Activated naive CD4-positive, alpha-beta T cell treated with anti-CD3 and anti-CD28 coated beads for 36 hours (primary cell): ENCODE measurements at regions not wholly inside any gene's neighbourhood (a gene's known extent, or its start where the extent isn't known, plus 50 kb on each side); places are given as distances from the start of the nearest gene placed in this dataset.

Source experiments
- CTCF ChIA-PET: fragments of 350-600 bp; sonication (Branson Sonifier 250); formaldehyde crosslinking; loops from one replicate; lab custom pipeline; 2021; ENCODE audit warnings: antibody characterized with exemption; lab: Charles Lee
- DNase-seq: peaks from one replicate; pipeline ENCODE4 v3.0.0-alpha.2; 2020
- H3K27ac Mint-ChIP-seq: one replicate; pipeline ENCODE4 v1.8.0; 2021; ENCODE audit warnings: mild to moderate bottlenecking, mixed read lengths
- H3K27me3 Mint-ChIP-seq: one replicate; pipeline ENCODE4 v1.8.0; 2021; ENCODE audit warnings: low read depth, mixed read lengths
- H3K36me3 Mint-ChIP-seq: one replicate; pipeline ENCODE4 v1.8.0; 2021; ENCODE audit warnings: low read depth, mixed read lengths
- H3K4me1 Mint-ChIP-seq: one replicate; pipeline ENCODE4 v1.8.0; 2021; ENCODE audit warnings: low read depth, mixed read lengths
- H3K4me3 Mint-ChIP-seq: one replicate; pipeline ENCODE4 v1.8.0; 2021; ENCODE audit warnings: mild to moderate bottlenecking, moderate library complexity, mixed read lengths
- H3K9me3 Mint-ChIP-seq: one replicate; pipeline ENCODE4 v1.8.0; 2021; ENCODE audit warnings: mixed read lengths
- intact Hi-C: fragments of 100-400 bp; cut with micrococcal nuclease; formaldehyde crosslinking; loops from one replicate; pipeline ENCODE4 v1.15.1; 2023

DNA sequence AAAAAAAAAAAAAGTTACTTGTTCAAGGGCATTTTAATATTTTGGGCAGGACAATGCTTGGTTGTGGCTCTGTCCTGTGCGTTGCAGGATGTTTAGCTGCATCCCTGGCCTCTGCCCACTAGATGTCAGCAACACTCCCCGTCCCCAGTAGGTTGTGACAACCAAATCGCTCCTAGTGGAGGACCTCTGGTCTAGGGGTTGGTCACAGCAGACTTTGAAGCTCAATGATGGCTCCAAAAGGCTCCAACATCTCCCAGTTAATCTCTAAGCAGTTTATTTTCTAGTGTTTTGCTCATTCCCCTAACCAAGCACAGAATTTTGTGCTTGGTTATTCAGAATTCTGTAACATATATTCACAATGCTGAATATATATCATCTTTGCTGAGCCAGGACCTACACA, 67.0 kb downstream of the CHRNA1 start:
- no peak overlapping the region for H3K4me3 Mint-ChIP-seq
- no peaks in the 10 kb centered on the region for H3K36me3 Mint-ChIP-seq
- H3K4me1 Mint-ChIP-seq, result no peaks in the 10 kb centered on the region
- no peaks in the 10 kb centered on the region for H3K27me3 Mint-ChIP-seq
- CTCF ChIA-PET, result interaction anchor here (0.5 to 12.2 kb wide), 44 partner anchors 8 to 1274 kb away, joined by 3 to 139 read pairs (median 4); partner anchors contain the start of gene CHN1
- no peak overlapping the region for H3K27ac Mint-ChIP-seq
- intact Hi-C loops, result loop anchor here (2.0 to 5.0 kb wide), 2 partner anchors 74 to 310 kb away; partner anchors contain the start of gene CHN1
- peak; percentile 80 for DNase-seq
- no peaks in the 10 kb centered on the region for H3K9me3 Mint-ChIP-seq

DNA sequence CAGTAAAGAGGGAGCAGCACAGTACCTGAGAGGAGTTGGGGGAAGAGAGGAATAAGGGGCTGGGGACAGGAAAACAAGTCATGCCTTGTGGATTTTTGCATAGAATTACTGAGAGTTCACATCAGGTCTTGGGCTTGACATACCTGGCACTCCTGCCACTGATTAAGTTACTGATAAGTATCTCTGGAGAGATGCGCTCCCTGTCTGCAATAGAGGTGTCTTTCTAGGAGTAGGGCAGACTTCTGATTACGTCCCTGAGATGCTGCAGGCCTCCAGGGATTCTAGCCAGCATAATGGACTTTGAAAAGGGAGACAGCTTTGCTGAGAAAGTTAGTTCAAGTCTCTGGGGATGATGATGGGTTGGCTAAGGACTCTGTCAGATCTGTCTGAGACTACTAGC, 69.4 kb downstream of the CHRNA1 start:
- H3K9me3 Mint-ChIP-seq, result no peaks in the 10 kb centered on the region
- DNase-seq, result no peak
- H3K4me3 Mint-ChIP-seq, result no peak overlapping the region
- no peaks in the 10 kb centered on the region for H3K36me3 Mint-ChIP-seq
- no peaks in the 10 kb centered on the region for H3K4me1 Mint-ChIP-seq
- H3K27me3 Mint-ChIP-seq, result no peaks in the 10 kb centered on the region
- intact Hi-C loops, result loop anchor here (5.0 kb wide), 1 partner anchor 312 kb away; the partner anchor contains the start of gene CHN1
- CTCF ChIA-PET, result interaction anchor here (0.7 to 12.2 kb wide), 14 partner anchors 9 to 275 kb away, joined by 3 to 139 read pairs (median 4); no protein-coding TSS in a partner anchor
- H3K27ac Mint-ChIP-seq, result no peak overlapping the region

GRCh38 chr2:174694196-174694878, 69.9 kb downstream of the CHRNA1 start:
- no peaks in the 10 kb centered on the region for H3K36me3 Mint-ChIP-seq
- DNase-seq, result no peak
- H3K27me3 Mint-ChIP-seq, result no peaks in the 10 kb centered on the region
- no peak overlapping the region for H3K27ac Mint-ChIP-seq
- H3K9me3 Mint-ChIP-seq, result no peaks in the 10 kb centered on the region
- CTCF ChIA-PET, result interaction anchor here (1.1 to 12.2 kb wide), 10 partner anchors 9 to 233 kb away, joined by 3 to 139 read pairs (median 5); no protein-coding TSS in a partner anchor
- H3K4me1 Mint-ChIP-seq, result no peaks in the 10 kb centered on the region
- intact Hi-C loops, result no loop called here
- H3K4me3 Mint-ChIP-seq, result no peak overlapping the region

- no peaks in the 10 kb centered on the region for H3K27me3 Mint-ChIP-seq
- CTCF ChIA-PET, result interaction anchor here (0.7 to 12.2 kb wide), 6 partner anchors 8 to 447 kb away, joined by 3 to 139 read pairs (median 4); no protein-coding TSS in a partner anchor
- no peaks in the 10 kb centered on the region for H3K36me3 Mint-ChIP-seq
- no peaks in the 10 kb centered on the region for H3K9me3 Mint-ChIP-seq
- no peak for DNase-seq
- H3K27ac Mint-ChIP-seq, result no peak overlapping the region
- H3K4me3 Mint-ChIP-seq, result no peak overlapping the region
- H3K4me1 Mint-ChIP-seq, result no peaks in the 10 kb centered on the region
- intact Hi-C loops, result no loop called here
Measured at GRCh38 chr2:174693344-174693743, 70.9 kb downstream of the CHRNA1 start.

DNA sequence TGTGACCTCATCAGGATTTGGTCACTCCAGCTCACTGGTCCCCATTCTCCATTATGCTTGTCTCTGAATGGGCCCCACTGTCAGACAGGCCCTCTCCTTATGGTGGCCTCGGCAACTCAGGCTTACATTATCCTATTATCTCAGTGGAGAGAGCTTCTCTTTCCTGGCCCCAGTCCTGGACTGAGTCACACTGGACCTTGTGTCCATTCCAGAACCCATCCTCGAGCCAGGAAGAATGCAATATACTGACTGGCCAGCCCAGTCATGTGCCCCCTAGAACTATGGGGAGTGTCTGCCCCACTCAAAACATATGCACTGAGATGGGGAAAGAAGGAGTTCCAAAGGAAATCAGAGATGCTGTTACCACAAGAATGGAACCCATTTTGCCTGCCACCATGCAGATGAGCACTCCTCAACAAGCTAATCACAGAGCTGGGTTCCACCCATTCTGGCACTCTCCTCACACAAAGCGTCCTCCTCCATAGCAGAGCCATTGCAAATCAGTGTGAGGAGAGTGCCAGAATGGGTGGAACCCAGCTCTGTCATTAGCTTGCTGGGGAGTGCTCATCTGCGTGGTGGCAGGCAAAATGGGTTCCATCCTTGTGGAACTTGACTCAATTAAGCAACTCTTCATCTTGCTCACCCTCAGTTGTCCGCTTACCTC, 71.9 kb downstream of the CHRNA1 start:
- H3K9me3 Mint-ChIP-seq, result no peaks in the 10 kb centered on the region
- no peak for DNase-seq
- peaks cover 4% of the 10 kb centered on the region for H3K4me1 Mint-ChIP-seq
- H3K27ac Mint-ChIP-seq, result no peak overlapping the region
- intact Hi-C loops, result no loop called here
- H3K27me3 Mint-ChIP-seq, result no peaks in the 10 kb centered on the region
- CTCF ChIA-PET, result interaction anchor here (0.5 to 1.2 kb wide), 7 partner anchors 9 to 448 kb away, joined by 3 to 6 read pairs (median 3); no protein-coding TSS in a partner anchor
- no peaks in the 10 kb centered on the region for H3K36me3 Mint-ChIP-seq
- H3K4me3 Mint-ChIP-seq, result no peak overlapping the region

- no peaks in the 10 kb centered on the region for H3K27me3 Mint-ChIP-seq
Measured at GRCh38 chr2:174691201-174691779, 73.0 kb downstream of the CHRNA1 start.

GRCh38 chr2:174690026-174690425, 74.2 kb downstream of the CHRNA1 start:
- Mint-ChIP-seq H3K27me3 (no peaks in the 10 kb centered on the region), H3K4me1 (peaks cover 12% of the 10 kb centered on the region), H3K36me3 (no peaks in the 10 kb centered on the region), H3K9me3 (no peaks in the 10 kb centered on the region), H3K27ac (no peak overlapping the region), H3K4me3 (no peak overlapping the region)
- DNase-seq, result no peak
- intact Hi-C loops, result no loop called here
- CTCF ChIA-PET, result interaction anchor here (1.2 to 8.8 kb wide), 9 partner anchors 9 to 232 kb away, joined by 3 to 139 read pairs (median 52); partner anchors contain the start of gene WIPF1

More at GRCh38 chr2:174691201-174691779, 73.0 kb downstream of the CHRNA1 start:
- no peak for DNase-seq
- no peak overlapping the region for H3K27ac Mint-ChIP-seq
- H3K4me1 Mint-ChIP-seq, result peaks cover 9% of the 10 kb centered on the region
- H3K9me3 Mint-ChIP-seq, result no peaks in the 10 kb centered on the region
- CTCF ChIA-PET, result no interaction called here
- no peak overlapping the region for H3K4me3 Mint-ChIP-seq
- intact Hi-C loops, result no loop called here
- no peaks in the 10 kb centered on the region for H3K36me3 Mint-ChIP-seq

DNA sequence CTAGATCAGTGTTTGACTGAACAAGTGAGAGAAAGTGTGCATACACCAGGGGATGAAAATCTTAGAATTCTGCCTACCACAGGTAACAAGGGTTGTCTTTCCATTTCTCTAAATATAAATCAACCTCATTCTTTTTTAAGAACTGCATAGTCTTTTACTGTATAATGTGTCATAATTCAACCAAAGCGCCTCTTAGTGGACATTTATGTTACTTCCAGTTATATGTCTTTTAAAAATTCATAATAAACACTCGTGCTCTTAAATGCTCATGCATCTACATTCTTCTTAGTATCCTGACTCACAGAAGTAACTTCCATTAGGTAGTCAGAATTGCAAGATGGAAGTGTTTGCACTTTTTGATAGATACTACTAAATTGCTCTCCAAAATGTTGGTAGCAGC, 76.2 kb downstream of the CHRNA1 start:
- Mint-ChIP-seq H3K36me3 (no peaks in the 10 kb centered on the region), H3K4me3 (no peak overlapping the region), H3K4me1 (peaks cover 22% of the 10 kb centered on the region), H3K9me3 (no peaks in the 10 kb centered on the region), H3K27me3 (no peaks in the 10 kb centered on the region), H3K27ac (no peak overlapping the region)
- no peak for DNase-seq
- intact Hi-C loops, result loop anchor here (1.0 to 5.0 kb wide), 7 partner anchors 54 to 291 kb away; partner anchors contain the start of gene SCRN3
- CTCF ChIA-PET, result interaction anchor here (0.8 to 8.8 kb wide), 29 partner anchors 10 to 242 kb away, joined by 3 to 139 read pairs (median 6); partner anchors contain the start of gene WIPF1

DNA sequence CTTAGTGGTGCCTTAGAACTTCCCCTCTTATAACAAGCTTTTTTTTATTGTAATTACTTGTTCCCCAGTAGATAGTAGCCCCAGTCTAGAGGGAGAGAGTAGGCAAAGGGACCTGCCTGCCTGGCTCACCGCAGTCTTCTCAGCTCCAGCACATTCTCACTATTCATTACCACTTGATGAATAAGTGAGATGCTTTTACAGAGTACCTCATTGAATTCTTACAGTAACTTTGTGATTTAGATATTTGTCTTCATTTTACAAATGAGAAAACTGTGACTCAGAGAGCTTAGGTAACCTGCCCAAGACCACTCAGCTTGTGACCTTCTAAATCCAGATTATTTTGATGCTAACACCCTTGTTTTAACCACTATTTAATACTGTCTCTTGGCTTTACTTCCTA, 77.8 kb downstream of the CHRNA1 start:
- CTCF ChIA-PET, result interaction anchor here (0.7 to 8.8 kb wide), 16 partner anchors 13 to 224 kb away, joined by 3 to 139 read pairs (median 8); partner anchors contain the start of gene WIPF1
- no peaks in the 10 kb centered on the region for H3K9me3 Mint-ChIP-seq
- intact Hi-C loops, result loop anchor here (5.0 kb wide), 1 partner anchor 289 kb away; the partner anchor contains the start of gene SCRN3
- DNase-seq, result peak; percentile 22
- H3K27me3 Mint-ChIP-seq, result no peaks in the 10 kb centered on the region
- H3K27ac Mint-ChIP-seq, result no peak overlapping the region
- H3K36me3 Mint-ChIP-seq, result no peaks in the 10 kb centered on the region
- peaks cover 26% of the 10 kb centered on the region for H3K4me1 Mint-ChIP-seq
- H3K4me3 Mint-ChIP-seq, result no peak overlapping the region

- CTCF ChIA-PET, result interaction anchor here (0.5 to 8.8 kb wide), 9 partner anchors 16 to 190 kb away, joined by 3 to 139 read pairs (median 3); partner anchors contain the start of gene WIPF1
- peaks cover 3% of the 10 kb centered on the region for H3K36me3 Mint-ChIP-seq
- H3K27ac Mint-ChIP-seq, result peak overlapping the region; percentile 83
- intact Hi-C loops, result loop anchor here (1.0 to 5.0 kb wide), 5 partner anchors 49 to 1319 kb away; partner anchors contain the start of gene LNPK
- peak; percentile 40 for DNase-seq
- no peaks in the 10 kb centered on the region for H3K9me3 Mint-ChIP-seq
- no peaks in the 10 kb centered on the region for H3K27me3 Mint-ChIP-seq
- peak overlapping the region; percentile 84 for H3K4me3 Mint-ChIP-seq
- H3K4me1 Mint-ChIP-seq, result peaks cover 48% of the 10 kb centered on the region
Measured at GRCh38 chr2:174683392-174683759, 80.9 kb downstream of the CHRNA1 start.

DNA sequence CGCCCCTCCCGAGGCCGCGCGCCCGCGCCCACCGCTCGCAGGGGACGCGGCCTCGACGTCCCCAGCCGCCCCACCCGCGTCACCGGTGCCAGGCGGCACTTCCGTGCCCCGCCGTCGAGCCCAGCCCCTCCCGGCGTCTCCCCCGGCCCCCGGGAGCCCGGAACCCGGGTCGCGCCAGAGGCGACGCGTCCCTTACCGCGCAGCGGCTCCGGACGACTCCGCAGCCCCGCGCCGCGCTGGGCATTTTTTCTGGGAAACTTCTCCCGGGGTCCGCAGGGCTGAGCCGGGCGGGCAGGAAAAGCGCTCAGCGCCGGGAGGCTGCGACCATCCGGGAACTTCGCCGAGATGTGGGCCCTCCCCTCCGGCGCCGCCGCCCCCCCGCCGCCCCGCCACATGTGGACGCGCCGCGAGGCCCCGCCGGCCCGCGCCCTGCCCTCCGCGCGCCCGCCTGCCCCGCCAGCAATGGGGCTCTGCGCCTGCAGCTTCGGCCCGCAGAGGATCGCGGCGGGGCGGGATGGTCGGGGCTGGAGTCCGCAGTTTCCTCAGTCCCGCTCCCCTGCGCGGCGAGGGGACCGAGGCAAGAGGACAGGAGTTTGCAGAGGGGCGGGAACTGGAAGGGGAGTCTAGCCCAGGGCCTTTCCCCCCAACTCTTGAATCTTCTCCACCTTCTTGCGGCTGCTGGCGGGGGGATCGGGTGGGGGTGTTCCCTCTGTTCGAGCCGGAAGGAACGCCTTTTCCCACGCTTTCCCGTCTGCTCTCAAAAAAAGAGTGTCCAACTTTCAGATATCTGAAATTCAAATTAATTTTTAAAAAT, 81.5 kb downstream of the CHRNA1 start:
- no peaks in the 10 kb centered on the region for H3K27me3 Mint-ChIP-seq
- peaks cover 50% of the 10 kb centered on the region for H3K4me1 Mint-ChIP-seq
- H3K9me3 Mint-ChIP-seq, result no peaks in the 10 kb centered on the region
- CTCF ChIA-PET, result interaction anchor here (0.5 to 8.8 kb wide), 10 partner anchors 16 to 190 kb away, joined by 3 to 139 read pairs (median 4); partner anchors contain the start of gene WIPF1
- peak; percentile 49 for DNase-seq
- intact Hi-C loops, result loop anchor here (1.0 to 5.0 kb wide), 6 partner anchors 48 to 1320 kb away; partner anchors contain the start of gene LNPK
- peaks cover 3% of the 10 kb centered on the region for H3K36me3 Mint-ChIP-seq
- peak overlapping the region; percentile 83 for H3K27ac Mint-ChIP-seq
- H3K4me3 Mint-ChIP-seq, result peak overlapping the region; percentile 84
